Esophagus muscularis mucosa (tissue), 4 donors: ENCODE measurements at regions not wholly inside any gene's neighbourhood (a gene's known extent, or its start where the extent isn't known, plus 50 kb on each side); places are given as distances from the start of the nearest gene placed in this dataset.

ENCODE experiments used
- DNase-seq: peaks from one replicate; pipeline ENCODE4 v3.0.0-alpha.2; 2017; ENCODE audit errors: extremely low spot score
- H3K27ac ChIP-seq, 4 donors: fragments of 200-600 bp; sonication (generic); replicated peaks in 1 of 4; 1 replicate in 3 of 4; 2 replicates in 1 of 4; pipeline ENCODE4 v1.5.1; 2016 to 2019; ENCODE audit warnings: mild to moderate bottlenecking in 1 of 4
- H3K27me3 ChIP-seq, 4 donors: fragments of 200-600 bp; sonication (generic); one replicate each; pipeline versions ENCODE4 v1.5.1 to v1.6.0; 2016 to 2019
- H3K36me3 ChIP-seq, 4 donors: fragments of 200-600 bp; sonication (generic); one replicate each; pipeline ENCODE4 v1.5.1; 2016 to 2019
- H3K4me1 ChIP-seq, 4 donors: fragments of 200-600 bp; sonication (generic); one replicate each; pipeline ENCODE4 v1.5.1; 2016 to 2019
- H3K4me3 ChIP-seq, 4 donors: fragments of 200-600 bp; sonication (generic); 1 replicate in 2 of 4; 2 replicates in 2 of 4; pipeline ENCODE4 v1.5.1; 2016 to 2019; ENCODE audit warnings: mild to moderate bottlenecking in 4 of 4, moderate library complexity in 1 of 4
- H3K9me3 ChIP-seq, 4 donors: fragments of 200-600 bp; sonication (generic); 1 replicate in 3 of 4; 2 replicates in 1 of 4; pipeline ENCODE4 v1.5.1; 2016 to 2019
- CTCF ChIP-seq, 3 experiments: fragments of 200-600 bp in 2 of 3; fragments of 450-650 bp in 1 of 3; sonication (generic) in 2 of 3; IDR thresholded peaks; one replicate each; pipeline ENCODE4 v1.5.1; 2017 to 2019; ENCODE audit warnings: antibody characterized with exemption in 3 of 3, mild to moderate bottlenecking in 2 of 3, moderate library complexity in 1 of 3
- EP300 ChIP-seq: sonication (generic); formaldehyde crosslinking; IDR thresholded peaks from one replicate; pipeline ENCODE4 v1.6.1; 2017; ENCODE audit warnings: antibody characterized with exemption
- POLR2A ChIP-seq: fragments of 450-650 bp; IDR thresholded peaks from one replicate; pipeline ENCODE4 v1.6.1; 2017; ENCODE audit warnings: antibody characterized with exemption, moderate library complexity, mild to moderate bottlenecking, low read depth
- POLR2AphosphoS5 ChIP-seq, 2 donors: sonication (generic); formaldehyde crosslinking; IDR thresholded peaks; one replicate each; pipeline ENCODE4 v1.6.1; 2017; ENCODE audit warnings: antibody characterized with exemption in 2 of 2
- WGBS: methylation state at CpG from one replicate; pipeline ENCODE4 v1.1.5; 2018; 5-methylcytosine and 5-hydroxymethylcytosine counted together
- intact Hi-C: fragments of 100-400 bp; cut with DNase I; formaldehyde crosslinking; loops from one replicate; pipeline ENCODE4 v1.15.1; 2023

- intact Hi-C loops, result no loop called here
- TF ChIP-seq EP300 (no peak), POLR2A (no peak), CTCF (IDR thresholded peaks at IDR 0.05) (no peak), POLR2AphosphoS5 (IDR thresholded peaks at IDR 0.05) (no peak)
- WGBS, result 77% methylated on average over 5 of the region's 5 CpGs
These were observed 110.4 kb upstream of the BMP2 start for GRCh38 chr20:6657111-6657510.

GRCh38 chr20:6654513-6655252 is 112.8 kb upstream of the BMP2 start:
- no peak for DNase-seq
- Histone ChIP-seq H3K36me3 (no peaks in the 10 kb centered on the region), H3K4me1 (no peaks in the 10 kb centered on the region), H3K4me3 (no peak overlapping the region), H3K9me3 (no peaks in the 10 kb centered on the region), H3K27ac (no peak overlapping the region), H3K27me3 (no peaks in the 10 kb centered on the region)
- intact Hi-C loops, result no loop called here
- 65% methylated on average over 10 of the region's 10 CpGs for WGBS
- TF ChIP-seq POLR2AphosphoS5 (IDR thresholded peaks at IDR 0.05), result no peak
- TF ChIP-seq EP300, result no peak
- no peak for TF ChIP-seq POLR2A
- TF ChIP-seq CTCF (IDR thresholded peaks at IDR 0.05), result no peak

More at GRCh38 chr20:6657111-6657510, 110.4 kb upstream of the BMP2 start:
- Histone ChIP-seq H3K27me3 (no peaks in the 10 kb centered on the region), H3K27ac (no peak overlapping the region), H3K9me3 (no peaks in the 10 kb centered on the region), H3K4me1 (no peaks in the 10 kb centered on the region), H3K4me3 (no peak overlapping the region), H3K36me3 (no peaks in the 10 kb centered on the region)
- no peak for DNase-seq

GRCh38 chr20:6651561-6651960 is 115.9 kb upstream of the BMP2 start:
- TF ChIP-seq CTCF (IDR thresholded peaks at IDR 0.05) (no peak), POLR2A (no peak), POLR2AphosphoS5 (IDR thresholded peaks at IDR 0.05) (no peak), EP300 (no peak)
- 89% methylated on average over 3 of the region's 3 CpGs for WGBS
- H3K27me3 ChIP-seq, result no peaks in the 10 kb centered on the region
- no peak overlapping the region for H3K27ac ChIP-seq
- H3K9me3 ChIP-seq, result no peaks in the 10 kb centered on the region
- intact Hi-C loops, result no loop called here
- no peaks in the 10 kb centered on the region for H3K4me1 ChIP-seq
- H3K36me3 ChIP-seq, result no peaks in the 10 kb centered on the region
- no peak overlapping the region for H3K4me3 ChIP-seq
- DNase-seq, result no peak

- Histone ChIP-seq H3K27me3 (no peaks in the 10 kb centered on the region), H3K36me3 (no peaks in the 10 kb centered on the region), H3K9me3 (no peaks in the 10 kb centered on the region), H3K27ac (no peak overlapping the region), H3K4me3 (no peak overlapping the region), H3K4me1 (no peaks in the 10 kb centered on the region)
- intact Hi-C loops, result no loop called here
- WGBS, result 81% methylated on average over 5 of the region's 5 CpGs
- TF ChIP-seq POLR2AphosphoS5 (IDR thresholded peaks at IDR 0.05) (no peak), EP300 (no peak), CTCF (IDR thresholded peaks at IDR 0.05) (no peak), POLR2A (no peak)
- DNase-seq, result no peak
These were observed 116.5 kb upstream of the BMP2 start for GRCh38 chr20:6651016-6651415.
